ENCODE measurements at regions not wholly inside any gene's neighbourhood (a gene's known extent, or its start where the extent isn't known, plus 50 kb on each side); places are given as distances from the start of the nearest gene placed in this dataset.
"Not testable (repeated sequence)": the region's sequence is repeated elsewhere in the genome, so short reads cannot be mapped to it uniquely, and the experiment has no call there.

DNA sequence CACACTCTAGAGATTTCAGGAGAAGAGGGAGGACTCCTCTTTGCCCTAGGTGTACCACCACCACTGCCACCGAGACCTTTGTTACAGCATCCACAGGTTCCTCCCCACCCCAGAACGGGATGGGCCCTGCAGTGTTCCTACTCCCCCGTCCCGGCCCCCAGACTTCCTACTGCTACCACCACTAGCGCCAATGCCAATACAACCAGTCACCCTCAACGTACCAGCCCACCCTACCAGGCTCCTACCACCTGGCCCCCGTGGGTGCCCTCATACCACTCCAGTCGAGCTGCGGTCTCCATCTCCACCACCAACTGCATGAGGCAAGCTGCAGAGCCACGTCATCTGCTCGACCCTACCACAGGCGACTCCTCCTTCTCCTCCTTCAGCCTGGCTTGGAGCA lies 437.1 kb upstream of the ZNF337 start:
- DNase-seq (ENCODE audit: low read depth in 2 of 2), result not testable (repeated sequence)

DNA sequence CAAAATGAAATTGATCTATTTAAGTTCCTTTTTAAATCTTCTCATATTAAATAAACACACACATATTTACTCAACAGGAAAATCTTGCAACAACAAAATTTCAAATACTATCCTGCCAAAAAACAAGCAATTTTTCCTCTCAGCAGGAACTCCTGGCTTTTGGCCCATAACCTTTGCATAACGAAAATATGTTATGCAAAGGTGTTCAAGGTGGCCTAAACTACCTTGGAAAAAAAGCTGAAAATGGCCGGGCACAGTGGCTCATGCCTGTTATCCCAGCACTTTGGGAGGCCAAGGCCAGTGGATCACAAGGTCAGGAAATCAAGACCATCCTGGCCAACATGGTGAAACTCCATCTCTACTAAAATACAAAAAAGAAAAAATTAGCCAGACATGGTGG lies 424.3 kb upstream of the ZNF337 start:
- not testable (repeated sequence) for DNase-seq (ENCODE audit: low read depth in 2 of 2)

DNA sequence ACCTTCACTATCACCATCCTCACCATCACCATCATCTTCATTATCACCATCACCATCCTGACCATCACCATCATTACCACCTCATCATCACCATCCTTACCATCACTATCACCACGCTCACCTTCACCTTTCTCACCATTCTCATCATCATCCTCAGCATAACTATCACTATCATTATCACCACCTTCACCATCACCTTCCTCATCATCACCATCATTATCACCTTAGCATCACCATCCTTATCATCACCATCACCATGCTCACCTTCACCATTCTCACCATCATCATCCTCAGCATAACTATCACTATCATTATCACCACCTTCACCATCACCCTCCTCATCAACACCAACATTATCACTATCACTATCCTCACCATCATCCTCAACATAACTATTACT lies 397.8 kb upstream of the ZNF337 start:
- DNase-seq (ENCODE audit: low read depth in 2 of 2), result not testable (repeated sequence)

DNA sequence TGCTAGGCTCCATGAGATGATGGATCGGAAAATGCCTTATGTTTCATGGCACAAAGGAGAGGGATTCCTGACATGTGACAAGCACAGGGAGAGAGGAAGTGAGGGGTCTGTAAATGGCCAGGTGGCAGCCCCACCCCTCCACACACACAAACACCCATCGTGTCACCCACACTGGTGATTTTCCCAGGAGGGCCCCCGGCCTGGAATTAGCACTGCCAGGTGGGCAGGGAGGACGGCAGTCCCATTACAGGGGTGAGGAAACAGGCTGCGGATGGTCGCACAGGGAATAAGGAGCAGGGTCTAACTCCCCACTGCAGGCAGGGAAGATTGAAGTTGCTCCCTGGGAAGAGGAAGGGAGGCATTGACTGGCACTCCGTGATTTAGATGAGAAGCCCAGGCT lies 395.3 kb upstream of the ZNF337 start:
- DNase-seq (ENCODE audit: low read depth in 2 of 2), result not testable (repeated sequence)

DNA sequence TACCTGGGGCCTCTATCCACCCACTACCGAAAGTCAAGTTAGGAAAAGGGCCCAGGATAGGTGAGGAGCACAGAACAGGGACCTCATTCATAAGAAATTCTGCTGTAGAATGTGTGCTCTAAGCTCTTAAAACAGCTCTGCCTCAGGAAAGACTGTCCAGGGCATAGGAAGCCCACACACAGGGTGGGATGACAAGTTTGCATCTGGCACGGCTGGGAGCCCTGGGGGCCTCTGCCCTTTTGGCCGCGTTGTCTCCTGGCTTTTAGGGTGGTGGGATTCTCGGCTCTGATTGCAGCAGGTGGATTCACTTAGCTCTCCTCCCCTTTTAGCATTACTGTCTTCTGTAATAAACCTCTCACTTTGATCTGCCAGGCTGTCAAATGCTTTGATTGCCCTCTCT lies 389.5 kb upstream of the ZNF337 start:
- DNase-seq (ENCODE audit: low read depth in 2 of 2), result not testable (repeated sequence)

DNA sequence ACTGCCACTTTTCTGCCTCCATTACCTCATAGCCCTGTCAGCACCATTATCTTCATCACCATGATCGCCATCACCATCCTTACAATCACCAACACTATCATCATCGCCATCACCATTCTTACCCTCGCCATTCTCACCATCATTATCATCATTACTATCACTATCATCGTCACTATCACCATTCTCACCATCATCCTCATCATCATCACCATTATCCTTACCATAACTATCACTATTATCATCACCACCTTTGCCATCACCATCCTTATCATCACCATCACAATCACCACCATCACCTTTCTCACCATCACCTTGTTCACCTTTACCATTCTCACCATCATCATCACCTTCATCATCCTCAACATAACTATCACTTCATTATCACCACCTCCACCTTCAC lies 377.3 kb upstream of the ZNF337 start:
- not testable (repeated sequence) for DNase-seq (ENCODE audit: low read depth in 2 of 2)

DNA sequence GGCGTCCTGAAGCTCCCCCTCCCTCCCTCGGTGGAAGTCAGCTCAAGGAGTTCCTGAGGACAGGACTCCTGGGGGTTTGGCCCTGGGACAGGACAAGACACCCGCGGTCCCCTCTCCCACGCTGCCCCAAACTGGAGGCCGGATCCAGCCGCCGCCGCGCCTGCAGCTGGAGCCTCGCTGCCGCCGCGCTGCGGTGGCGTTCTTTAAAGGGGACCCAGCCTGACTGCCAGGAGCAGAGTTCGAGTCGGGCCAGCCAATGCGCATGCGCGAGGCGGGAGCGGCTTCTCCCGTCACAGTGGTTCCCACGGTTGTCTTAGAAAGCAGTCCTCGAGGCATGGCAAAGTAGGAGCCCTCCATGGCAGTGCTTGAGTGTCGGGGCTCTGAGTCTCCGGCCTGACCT lies 362.7 kb upstream of the ZNF337 start:
- not testable (repeated sequence) for DNase-seq (ENCODE audit: low read depth in 2 of 2)

DNA sequence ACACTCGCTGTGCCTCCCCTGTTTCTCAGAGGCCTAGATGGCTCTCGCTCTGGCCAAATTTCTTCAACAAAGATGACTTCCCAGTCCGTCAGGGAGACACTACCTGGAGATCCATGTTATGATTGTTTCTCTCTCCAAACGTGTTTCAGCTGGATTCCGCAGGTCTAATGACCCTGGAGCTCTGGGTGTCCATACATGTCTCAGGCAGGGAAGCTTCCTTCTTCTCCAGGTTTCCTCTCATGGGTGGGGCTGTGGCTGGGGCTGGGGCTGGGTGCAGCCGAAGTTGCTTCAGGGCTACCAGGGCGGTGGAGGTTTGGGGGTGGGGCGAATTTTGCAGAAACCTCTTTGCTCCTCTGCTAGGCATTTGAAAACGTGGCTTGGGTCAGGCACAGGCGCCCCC lies 361.8 kb upstream of the ZNF337 start:
- DNase-seq (ENCODE audit: low read depth in 2 of 2), result not testable (repeated sequence)

DNA sequence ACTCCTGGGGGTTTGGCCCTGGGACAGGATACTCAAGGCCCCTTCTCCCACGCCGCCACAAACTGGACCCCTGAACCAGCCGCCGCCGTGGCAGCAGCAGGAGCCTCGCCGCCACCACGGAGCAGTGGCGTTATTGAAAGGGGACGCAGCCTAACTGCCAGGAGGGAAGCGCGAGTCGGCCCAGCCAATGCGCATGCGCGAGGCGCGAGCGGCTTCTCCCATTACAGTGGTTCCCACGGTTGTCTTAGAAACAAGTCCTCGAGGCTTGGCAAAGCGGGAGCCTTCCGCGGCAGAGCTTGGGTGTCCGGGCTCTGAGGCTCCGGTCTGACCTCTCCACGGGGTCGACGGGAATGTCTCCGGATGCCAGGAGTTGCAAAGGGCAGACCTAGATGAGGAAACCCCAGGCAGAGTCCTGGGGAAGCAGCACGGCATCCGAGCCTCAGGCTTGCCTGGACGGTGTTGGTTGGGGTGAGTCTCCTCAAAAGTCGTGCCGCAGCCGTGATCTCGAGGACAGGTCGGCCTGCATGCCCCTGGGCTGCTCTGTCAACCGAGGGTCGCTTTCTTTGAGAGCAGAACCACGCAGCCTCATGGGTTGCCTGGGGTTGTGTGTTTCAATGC lies 360.6 kb upstream of the ZNF337 start:
- DNase-seq (ENCODE audit: low read depth in 2 of 2), result not testable (repeated sequence)

DNA sequence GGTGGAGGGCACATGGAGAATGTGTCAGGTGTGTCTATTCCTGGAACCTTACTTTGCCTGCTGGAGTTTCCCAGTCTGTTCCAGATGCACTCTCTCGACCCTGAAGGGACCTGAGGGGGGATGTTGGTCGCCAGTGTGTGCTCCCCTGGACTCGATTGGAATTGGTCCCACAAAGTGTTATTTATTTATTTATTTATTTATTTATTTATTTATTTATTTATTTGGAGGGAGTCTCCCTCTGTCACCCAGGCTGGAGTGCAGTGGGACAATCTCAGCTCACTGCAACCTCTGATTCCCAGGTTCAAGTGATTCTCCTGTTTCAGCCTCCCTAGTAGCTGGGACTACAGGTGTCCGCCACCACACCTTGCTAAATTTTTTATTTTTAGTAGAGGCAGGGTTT lies 329.1 kb upstream of the ZNF337 start:
- DNase-seq (ENCODE audit: low read depth in 2 of 2), result not testable (repeated sequence)

DNA sequence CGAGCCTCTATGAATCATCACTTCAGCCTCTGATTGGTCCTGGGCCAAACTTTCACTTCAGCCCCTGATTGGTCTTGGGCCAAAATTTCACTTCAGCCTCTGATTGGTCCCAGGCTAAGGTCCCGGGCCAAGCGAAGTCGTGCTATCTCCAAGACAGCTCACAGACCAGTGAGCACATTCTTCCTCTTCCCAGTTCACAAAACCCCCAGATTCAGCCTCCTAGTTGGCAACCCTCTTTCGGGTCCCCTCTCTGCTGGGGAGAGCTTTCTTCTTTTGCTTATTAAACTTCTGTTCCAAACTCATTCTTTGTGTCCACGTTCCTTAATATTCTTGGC lies 314.3 kb upstream of the ZNF337 start:
- DNase-seq (ENCODE audit: low read depth in 2 of 2), result not testable (repeated sequence)

DNA sequence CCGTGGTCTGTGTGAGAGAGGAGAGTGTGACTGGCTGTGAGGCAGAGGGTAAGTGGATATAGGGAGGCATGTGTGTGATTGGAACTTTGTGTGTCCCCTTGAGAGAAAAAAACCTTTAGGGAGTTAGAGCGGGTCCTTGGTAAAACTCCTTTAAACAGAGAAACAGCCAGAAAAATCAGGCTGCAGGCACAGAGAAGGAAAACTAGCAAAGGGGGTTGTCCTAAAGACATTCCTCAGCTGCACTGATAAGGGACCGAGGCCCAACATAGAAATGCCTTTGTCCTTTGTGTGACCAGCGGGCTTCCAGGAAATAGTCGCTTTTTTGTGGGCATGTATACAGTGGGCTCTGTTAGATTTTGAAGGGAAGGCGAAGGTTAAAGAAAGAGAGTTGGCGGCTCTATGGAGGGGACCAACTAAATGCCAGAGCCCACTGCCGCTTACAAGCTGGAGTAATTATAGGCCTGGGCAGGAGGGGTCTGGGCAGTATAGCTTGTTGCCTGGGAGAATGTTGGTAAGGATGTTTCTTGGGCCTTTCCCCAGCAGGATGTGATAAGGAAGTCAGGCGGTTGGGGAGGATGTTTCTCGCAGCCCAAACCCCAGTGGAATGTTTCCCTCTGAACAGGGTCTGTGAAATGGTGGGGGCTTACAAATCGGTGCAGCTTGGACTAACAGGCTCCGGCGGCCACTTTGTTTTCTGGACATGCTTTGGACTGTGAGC lies 313.7 kb upstream of the ZNF337 start:
- DNase-seq (ENCODE audit: low read depth in 2 of 2), result not testable (repeated sequence)

DNA sequence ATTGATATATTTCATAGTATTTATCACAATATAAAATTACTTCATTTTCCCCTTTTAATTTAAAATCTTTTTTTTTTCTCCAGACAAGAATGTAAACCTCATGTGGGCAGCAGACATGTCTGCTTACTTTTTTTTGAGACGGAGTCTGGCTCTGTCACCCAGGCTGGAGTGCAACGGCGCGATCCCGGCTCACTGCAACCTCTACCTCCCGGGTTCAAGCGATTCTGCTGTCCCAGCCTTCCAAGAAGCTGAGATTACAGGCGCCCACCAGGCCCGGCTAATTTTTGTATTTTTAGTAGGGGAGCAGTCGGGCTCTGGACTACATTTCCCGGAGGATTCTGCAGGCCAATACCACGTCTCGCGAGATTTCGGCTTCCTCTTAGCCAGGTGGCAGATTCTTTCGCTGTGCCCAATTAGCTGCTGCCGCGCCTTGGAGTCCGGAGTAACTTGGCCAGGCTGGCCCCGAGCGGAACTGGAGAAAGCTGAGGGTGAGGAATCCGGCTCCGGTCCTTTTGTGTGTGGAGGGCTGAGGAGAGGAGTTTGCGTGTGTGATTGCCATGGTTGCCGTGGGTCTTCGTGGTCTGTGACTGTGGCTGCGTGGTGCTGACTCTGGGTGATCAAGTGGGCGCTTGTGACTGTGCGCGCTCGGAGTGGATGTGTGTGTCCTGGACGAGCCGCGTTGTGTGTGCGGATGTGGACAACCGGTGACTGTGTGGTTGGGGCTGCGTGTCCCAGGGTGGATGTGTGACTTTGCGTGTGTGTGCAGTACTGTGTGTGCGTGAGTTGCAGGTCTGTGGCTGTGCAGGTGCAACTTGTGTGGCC lies 313.0 kb upstream of the ZNF337 start:
- DNase-seq (ENCODE audit: low read depth in 2 of 2), result peak in 1 of 2 donors; percentile 35

DNA sequence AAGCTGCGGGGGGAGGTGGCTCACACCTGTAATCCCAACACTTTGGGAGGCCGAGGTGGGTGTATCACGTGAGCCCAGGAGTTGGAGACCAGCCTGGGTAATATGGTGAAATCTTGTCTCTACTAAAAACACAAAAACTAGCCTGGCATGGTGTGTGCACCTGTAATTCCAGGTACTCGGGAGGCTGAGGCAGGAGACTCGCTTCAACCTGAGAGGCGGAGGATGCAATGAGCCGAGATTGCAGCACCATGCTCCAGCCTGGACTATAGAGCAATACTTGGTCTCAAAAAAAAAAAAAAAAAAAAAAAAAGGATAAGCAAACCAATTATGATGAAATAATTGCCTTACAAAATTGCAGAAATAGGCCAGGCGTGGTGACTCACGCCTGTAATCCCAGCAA lies 311.4 kb upstream of the ZNF337 start:
- not testable (repeated sequence) for DNase-seq (ENCODE audit: low read depth in 2 of 2)

DNA sequence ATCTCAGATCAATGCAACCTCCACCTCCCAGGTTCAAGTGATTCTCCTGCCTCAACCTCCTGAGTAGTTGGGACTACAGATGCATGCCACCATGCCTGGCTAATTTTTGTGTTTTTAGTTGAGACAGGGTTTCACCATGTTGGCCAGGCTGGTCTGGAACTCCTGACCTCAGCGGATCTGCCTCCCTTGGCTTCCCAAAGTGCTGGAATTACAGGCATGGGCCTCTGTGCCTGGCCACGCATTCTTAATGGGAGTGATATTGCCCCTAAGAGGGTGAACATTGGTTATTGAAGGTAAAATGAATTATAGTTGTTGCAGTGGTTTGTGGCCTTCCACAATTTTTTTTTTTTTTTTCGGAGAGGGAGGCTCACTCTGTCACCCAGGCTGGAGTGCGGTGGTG lies 309.5 kb upstream of the ZNF337 start:
- not testable (repeated sequence) for DNase-seq (ENCODE audit: low read depth in 2 of 2)

DNA sequence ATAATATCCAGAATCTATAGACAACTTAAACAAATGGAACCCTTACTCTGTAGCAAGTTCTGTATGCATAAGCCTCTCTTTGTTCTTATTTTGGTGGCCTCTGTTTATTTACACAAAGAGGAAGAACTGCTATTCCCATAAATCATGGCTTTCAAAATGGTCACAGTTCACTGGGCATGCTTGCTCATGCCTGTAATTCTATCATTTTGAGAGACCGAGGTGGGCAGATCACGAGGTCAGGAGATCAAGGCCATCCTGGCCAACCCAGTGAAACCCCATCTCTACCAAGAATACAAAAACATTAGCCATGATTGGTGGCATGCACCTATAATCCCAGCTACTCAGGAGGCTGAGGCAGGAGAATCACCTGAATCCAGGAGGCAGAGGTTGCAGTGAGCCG lies 307.3 kb upstream of the ZNF337 start:
- not testable (repeated sequence) for DNase-seq (ENCODE audit: low read depth in 2 of 2)

DNA sequence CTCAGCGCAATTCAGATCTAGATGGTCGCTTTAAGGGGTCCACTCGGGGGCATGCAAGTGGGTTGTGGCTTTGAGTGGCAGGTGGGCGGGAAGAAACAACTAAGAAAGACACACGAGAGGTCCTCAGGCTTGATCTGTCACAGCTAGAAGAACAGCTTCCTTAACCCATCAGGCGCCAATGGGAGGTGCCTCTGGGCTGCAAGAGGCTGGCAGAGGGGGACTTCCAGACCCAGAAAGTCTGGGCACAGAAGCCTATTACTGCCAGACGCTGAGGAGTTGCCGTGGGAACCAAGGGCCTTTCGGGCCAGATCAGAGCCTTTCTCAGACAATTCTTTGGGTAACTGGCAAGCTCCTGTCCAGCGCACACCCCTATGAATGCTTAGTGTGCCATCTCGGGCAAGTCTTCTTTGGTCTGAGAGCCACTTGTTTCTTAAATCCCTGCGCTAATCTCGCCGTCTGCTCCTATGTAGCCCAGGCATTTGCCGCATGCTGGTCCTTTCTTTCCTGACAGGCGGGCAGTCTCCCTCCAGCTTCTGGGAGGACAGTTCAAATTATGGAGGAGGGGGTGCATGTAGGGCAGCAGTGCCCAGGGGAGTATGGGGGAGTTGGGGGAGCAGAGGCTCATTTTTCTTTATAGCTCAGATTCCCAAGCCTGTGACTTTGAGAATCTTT lies 300.9 kb upstream of the ZNF337 start:
- DNase-seq (ENCODE audit: low read depth in 2 of 2), result not testable (repeated sequence)

DNA sequence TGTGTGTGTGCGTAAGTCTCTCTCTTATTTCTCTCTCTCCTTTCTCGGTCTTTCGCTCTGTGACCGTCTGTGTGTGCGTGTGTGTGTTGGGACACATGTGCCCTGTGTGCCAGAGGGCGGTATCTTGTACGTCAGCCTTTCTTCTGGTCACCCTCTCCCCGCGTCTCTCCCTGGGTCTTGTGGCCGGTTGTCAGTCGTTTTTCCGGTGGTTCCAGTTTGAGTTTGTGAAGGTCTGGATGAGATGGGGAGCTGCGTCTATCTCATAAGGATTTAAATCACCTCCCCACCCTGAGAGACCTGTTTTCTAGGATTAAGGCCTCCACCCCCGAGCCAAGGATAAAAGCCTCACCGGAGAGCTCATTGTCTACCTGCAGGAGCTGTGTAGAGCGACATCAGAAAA lies 295.5 kb upstream of the ZNF337 start:
- DNase-seq (ENCODE audit: low read depth in 2 of 2), result no peak

DNA sequence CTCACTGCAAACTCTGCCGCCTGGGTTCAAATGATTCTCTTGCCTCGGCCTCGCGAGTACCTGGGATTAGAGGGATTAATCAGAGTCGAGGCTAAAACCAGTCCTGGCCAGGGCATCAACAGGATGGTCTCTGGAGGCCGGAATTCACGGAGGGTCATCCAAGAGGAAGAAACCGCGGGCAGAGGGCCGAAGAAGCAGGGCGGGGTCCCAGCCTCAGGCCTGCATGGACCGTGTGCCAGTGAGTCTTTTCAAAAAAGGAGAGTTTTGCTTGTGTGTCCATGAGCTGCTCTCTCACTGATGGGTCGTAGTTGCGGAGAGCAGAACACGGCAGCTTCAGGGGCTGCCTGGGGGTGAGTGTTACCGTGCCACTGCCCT lies 295.1 kb upstream of the ZNF337 start:
- DNase-seq (ENCODE audit: low read depth in 2 of 2), result no peak

DNA sequence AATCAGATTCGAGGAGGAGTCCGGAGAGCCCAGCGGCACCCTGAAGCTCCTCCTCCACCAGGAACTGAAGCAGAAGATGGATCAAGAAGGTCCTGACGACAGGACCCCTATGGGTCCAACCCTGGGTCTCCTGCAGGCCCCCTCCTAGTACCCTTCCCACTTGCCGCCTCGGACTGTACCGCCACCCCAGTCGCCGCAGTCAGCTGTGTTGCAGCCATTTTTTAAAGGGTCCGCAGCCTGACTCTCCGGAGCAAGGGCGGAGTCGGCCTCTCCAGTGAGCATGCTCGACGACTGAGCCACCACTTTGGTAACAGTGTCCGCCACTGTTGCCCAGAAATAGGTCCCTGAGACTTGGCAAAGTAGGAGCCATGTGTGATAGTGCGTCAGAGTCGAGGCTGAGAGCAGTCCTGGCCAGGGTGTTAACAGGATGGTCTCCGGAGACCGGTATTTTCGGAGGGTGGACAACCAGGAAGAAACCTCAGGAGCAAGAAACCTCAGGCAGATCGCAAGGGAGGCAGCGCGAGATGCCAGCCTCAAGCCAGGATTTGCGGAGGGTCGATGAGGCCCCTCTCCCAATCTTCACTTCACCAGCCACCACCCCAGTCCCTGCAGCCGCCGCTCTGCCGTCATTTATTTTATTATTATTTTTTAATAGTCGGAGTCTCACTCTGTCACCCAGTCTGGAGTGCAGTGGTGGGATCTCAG lies 294.6 kb upstream of the ZNF337 start:
- DNase-seq (ENCODE audit: low read depth in 2 of 2), result no peak

DNA sequence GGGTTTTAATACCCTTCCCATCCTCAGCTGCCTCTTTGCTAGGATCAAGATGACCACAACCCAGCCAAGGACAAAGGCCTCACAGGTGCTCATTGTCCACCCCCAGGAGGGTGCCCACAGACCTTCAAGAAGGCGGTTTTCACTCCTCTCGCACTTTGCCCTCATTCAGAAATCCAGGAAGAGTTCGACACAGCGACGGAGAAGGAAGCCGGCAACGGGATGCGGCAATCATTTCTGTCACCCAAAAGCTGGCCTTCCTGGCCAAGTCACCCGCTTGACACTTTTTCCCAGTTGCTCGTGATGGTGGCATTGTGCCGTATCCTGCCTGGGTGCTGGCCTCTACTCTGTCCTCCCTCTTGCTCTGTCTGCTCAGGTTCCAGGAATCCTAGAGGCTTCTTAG lies 293.0 kb upstream of the ZNF337 start:
- DNase-seq (ENCODE audit: low read depth in 2 of 2), result not testable (repeated sequence)

DNA sequence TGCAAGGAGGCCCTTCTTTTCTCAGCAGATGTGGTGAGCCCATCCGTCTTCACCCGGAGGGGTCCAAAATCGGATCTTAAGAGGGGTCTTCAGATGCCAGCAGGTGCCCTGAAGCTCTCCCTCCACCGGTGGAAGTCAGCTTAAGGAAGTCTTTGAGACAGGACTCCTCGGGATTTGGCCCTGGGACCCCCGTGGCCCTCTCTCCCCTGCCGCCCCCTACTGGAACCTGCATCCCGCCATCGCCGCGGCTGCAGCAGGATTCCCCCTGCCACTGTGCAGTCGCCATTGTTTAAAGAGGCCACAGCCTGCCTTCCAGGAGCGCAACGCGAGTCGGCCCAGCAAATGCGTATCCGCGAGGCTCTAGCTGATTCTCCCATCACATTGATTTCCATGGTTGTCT lies 292.5 kb upstream of the ZNF337 start:
- DNase-seq (ENCODE audit: low read depth in 2 of 2), result no peak
